Activated CD4-positive, alpha-beta T cell treated with anti-CD3 and anti-CD28 coated beads for 48 hours (primary cell): ENCODE measurements at regions not wholly inside any gene's neighbourhood (a gene's known extent, or its start where the extent isn't known, plus 50 kb on each side); places are given as distances from the start of the nearest gene placed in this dataset.
"Not testable (repeated sequence)": the region's sequence is repeated elsewhere in the genome, so short reads cannot be mapped to it uniquely, and the experiment has no call there.

Source experiments
- DNase-seq: peaks from one replicate; pipeline ENCODE4 v3.0.0-alpha.2; 2020

DNA sequence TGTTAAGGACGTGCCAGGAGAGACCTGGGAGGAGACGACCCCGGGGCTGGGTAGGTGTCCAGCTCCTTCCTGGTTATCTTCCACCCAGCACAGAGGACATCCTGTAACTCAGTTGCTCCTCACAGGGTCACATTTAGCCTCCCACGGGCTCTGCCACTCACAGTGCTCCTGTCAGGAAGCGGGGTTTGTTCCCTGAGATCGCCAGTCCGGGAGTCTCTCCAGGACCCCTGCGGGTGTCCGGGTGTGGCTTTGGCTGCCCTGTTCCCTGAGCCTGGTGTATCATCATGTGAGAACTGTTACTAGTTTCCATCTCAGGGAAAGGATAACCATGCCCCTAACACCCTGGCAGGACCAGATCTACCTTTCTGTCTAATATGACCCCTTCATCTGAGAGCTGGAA lies 158.2 kb upstream of the RUNX1 start:
- DNase-seq, result no peak

DNA sequence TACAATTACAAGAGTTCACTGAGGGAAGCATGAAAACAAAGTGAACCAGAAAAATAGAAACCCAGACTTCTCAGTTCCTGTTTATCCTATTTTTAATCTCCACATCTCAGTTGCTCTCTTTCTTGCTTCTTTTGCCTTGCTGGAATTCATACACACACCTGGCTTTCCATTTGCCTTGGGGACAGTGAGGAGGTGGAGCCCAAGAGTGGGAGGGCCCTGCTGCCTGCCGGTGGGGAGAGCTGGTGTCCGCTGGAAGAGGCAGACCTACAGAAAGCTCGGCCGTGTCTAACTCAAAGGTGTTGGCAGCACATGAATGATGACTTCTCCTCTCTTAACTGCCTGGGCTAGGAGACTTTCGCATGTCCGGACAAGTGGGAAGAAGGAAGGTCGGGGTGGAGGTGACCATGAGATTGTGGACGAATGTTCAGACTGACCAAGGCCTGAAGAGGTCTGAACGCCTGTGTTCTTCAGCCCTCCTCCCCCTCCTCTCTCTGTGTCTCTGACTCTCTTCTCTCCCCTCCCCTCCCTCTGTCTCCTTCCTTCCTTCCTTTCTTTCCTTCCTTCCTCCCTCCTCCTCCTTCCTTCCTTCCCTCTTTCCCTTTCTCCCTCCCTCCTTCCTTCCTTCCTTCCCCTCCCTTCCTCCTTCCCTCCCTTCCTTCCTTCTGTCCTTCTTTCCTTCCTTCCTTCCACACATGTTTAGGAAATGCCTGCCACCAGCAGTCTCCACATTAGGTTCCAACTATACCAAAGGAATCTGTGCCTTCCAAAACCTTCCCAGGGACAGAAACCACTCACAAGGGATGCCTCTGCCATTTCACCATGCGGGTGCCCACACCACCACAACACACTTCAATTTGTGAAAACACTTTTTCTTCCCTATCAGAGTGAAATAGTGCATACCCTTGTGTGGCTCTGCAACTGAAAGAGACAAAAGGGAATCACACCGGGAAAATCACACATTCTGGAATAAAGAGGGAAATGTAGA lies 157.3 kb upstream of the RUNX1 start:
- no peak for DNase-seq

DNA sequence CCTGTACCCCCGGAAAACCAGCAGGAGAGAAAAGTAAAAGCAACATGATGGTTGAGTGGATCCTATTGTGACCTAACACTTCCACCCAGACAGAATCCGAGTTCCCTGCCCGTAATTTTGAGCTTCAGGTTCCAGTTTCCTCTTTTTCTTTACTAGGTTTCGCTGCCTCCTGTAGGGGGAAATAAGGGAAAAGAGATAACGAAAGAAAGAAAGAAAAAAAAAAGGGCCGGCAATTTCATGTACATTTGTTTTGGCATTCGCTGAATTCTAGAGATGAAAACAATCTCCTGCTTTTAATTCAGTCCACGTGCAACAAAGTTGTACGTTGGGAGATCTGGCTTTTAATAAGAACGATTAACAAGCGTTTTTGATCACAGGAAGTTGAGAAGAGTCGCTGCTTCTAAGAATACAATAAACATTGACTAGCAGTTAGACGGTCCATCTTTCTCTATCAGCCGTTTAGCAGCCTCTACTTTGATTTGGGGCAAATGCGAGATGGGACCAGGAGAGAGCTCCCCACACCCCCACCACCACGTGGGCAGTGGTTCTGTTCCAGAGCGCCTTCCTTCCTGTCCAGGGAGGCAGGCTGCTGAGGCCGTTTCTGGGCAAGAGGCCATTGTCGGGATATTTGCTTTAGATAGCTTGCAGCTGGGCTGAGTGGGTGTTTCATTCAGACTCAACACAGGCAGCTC lies 155.9 kb upstream of the RUNX1 start:
- DNase-seq, result peak; percentile 40

DNA sequence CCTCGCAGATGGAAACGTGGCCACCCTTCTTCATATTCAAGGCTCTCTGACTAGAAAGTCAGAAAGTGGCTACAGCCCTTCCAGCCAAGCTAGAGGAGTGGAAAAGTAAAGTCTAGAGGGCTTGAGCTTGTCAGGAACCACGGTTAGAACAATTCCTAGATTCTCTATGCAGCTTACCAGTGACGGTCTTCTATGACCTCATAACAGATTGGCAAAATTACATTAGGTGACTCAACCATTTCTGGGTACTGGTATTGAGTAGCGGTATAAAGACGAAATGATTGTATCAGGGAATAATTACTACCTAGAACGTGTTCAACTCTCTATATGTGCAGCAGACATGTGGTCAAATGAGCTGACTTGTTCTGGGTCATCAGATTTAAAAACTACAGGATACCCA lies 155.0 kb upstream of the RUNX1 start:
- no peak for DNase-seq

DNA sequence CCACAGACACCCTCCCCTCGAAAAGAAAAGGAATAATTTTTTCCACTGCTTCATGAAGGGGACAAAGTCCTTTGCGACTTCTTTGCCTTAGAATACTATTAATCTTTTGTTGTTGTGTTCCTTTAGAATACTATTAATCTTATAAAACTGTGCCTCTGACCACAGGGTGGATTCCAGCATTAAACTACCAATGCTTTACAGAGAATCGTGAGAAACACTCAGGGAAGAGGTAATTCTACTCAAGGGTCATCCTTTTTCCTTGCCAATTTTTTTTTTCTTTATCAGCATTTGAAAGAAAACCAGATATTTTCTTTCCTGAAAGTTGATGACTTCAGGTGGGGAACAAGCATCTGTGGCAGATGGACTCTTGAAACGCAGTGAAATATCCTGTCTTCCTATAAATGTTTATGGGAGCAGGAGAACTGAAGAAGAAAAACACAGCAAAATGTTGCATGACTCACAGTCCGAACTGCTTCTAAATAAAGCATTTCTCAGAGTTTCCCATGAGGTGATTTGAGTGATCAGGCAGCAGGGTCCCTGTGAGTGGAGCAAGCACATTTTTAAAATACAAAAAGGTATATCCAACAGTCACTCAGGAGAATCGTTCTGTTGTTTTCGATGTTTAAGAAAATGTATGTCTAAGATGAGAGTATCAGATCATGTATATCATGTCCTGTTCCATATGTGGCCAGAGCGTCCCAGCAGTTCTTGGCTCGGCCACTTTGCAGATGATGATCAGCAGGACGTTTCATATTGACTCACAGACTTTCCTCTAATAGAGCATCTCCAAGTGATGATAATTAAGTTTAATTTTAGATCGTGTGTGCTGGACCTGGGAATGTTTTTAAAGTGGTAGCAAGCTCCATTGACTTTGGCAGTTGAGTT lies 154.2 kb upstream of the RUNX1 start:
- DNase-seq, result no peak

DNA sequence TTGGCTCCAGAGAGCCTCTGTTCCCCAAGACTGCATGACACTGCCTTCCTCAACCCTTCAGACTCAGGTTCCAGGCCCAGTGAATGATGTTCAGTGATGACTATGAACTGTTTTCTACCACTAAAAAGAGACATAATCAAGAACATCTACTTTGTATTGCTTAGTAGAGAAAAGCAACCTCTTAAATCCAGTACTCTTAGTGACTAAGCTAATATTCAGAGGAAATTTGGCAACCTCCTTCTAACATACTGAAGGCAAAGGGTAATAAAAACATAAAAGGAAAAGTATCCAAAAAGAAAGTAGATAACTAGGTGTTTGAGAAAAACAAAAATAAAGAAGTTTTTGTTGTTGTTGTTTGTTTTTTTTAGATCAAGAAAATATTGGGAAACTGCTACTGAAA lies 153.3 kb upstream of the RUNX1 start:
- no peak for DNase-seq

DNA sequence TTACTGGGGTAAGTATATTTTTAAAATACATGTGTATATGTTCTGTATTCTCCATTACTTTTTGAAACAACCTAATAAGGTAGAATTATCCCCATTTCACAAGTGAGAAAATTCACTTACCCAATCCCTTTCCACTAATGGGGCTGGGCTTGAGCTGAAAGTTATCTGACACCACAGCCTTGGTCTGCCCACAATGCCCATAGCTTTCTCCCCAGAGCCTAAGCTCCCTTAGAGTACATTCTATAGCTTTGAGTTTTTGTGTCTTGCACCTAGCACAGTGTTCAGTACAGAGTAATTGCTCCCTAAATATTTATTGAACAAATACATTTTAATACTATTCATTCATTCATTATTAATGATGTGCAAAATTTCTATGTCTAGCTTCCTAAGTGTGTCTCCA lies 152.7 kb upstream of the RUNX1 start:
- no peak for DNase-seq

DNA sequence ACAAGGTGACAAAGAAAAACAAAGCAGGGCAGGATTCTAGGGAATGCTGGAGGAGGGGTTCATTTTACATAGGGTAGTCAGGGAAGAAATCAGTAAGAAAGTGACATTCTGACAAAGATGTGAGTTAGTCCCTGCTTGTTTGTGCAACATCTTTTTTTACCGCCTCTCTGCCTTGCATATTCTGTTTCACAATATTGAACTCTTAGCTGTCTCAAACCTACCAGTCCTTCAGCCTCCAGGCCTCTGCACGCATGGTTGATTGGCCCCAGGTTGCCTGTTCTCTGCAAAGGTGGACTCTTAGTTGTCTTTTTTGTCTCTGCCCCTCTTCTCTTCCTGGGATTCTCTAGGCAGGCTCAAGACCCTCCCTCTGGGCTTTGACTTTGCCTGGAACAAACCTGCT lies 152.2 kb upstream of the RUNX1 start:
- no peak for DNase-seq

DNA sequence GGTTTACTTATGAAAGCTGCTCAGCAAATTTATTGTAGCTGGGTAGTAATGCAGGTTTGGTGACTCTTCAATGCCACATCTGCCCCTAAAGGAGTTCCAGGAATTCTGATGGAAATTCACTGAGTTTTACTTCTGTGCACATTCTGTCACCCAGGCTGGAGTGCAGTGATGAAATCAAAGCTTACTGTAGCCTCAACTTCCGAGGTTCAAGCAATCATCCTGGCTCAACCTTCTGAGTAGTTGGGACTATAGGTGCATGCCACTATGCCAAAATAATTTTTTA lies 150.6 kb upstream of the RUNX1 start:
- no peak for DNase-seq

DNA sequence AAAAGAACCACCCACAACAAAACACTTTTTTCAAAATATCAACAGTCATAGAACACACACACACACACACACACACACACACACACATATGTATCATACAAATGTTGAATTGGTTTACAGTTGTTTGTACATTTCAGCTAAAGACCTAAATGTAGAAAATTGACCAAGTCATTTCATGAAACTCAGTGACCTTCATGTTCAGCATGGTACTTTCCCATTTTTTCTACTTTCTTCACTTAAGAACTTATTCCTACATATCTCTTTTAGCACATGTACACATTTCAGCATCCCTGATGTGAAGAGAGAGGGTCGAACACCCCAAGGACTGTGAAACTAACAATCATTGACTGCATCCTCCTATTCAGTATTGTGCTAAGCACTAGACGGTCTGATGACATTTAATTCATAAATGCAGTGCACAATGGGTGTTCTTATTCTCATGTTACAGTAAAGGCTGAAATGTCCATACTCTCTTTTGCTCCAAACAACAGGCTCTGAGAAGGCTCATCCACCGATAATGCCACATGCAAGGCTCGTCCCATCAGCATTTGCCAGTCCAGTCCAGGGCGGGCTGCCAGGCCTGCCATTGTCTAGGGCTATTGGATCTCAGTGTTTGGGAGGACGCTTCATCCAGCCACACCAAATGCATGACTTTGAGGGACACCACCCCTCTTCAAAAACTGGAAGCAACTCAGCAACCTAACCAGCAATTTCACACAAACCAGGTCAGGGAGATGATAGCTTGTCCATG lies 150.1 kb upstream of the RUNX1 start:
- DNase-seq, result no peak

DNA sequence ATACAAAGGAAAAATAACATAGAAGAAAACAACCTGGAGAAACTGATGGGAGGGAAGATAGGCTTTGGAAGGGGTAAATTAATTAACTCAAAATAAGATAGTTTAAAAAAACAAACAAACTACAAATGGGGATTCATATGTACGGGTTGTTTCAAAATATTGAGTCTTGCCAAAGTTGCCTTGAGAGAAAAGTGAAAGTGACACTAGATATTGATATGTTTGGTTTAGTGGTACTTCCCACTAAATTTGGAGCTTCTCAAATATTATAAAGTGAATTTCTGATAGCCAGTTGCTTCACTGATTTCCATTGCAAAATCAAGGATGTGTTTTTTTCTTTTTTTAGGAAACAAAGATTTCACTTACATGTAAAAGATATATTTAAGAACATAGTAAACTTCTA lies 149.5 kb upstream of the RUNX1 start:
- DNase-seq, result no peak

DNA sequence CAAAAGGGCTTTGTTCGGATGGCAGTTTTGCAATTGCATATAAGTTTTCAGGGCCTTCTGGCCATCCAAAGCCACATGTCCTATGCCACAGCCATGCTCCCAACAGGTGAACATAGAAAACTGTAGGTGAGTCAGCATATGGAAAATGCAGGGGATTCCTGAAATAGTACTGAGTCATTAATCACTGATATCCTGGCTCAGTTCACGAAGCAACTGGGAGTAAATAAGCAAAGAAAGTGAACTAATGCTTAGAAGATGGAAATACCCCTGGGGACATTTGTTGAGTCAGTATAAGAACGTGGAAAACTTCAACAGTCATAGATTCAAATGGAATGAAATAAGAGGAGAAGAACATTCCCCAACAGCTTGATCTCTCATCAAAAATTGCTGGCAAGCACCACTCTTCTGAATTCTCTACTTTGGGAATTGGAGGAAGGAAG lies 148.9 kb upstream of the RUNX1 start:
- DNase-seq, result no peak

DNA sequence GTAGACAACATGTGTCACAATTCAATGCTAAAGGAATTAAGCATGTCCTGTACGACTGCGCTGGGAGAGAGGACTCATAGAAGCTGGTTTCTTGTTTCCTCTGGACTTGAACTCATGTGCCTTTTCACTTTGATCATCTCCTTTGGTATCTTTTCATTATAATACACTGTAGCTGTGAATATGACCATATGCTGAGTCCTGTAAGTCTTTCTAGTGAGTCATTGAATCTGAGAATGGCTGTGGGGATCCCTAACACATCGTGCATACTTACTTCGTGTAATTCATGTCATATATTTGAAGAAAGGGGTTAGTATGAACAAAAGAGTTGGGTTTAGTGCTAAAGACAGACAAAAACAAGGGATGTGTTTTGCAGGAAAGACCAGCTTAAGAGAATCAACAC lies 148.1 kb upstream of the RUNX1 start:
- no peak for DNase-seq

DNA sequence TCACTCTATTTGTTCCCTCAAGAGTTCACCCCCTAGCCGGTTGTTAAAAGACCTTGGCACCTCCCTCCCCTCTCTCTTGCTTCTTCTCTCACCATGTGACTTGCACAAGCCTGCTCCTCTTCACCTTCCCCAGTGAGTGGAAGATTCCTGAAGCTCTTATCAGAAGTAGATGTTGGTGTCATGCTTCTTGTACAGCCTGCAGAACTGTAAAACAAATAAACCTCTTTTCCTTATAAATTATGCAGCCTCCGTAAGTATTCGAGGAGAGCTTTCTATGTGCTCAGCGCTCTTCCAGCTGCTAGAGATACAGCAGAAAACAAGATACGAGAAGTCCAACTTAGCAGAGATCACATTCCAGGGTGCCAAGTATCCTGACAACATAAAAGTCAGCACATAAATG lies 147.0 kb upstream of the RUNX1 start:
- DNase-seq, result no peak

DNA sequence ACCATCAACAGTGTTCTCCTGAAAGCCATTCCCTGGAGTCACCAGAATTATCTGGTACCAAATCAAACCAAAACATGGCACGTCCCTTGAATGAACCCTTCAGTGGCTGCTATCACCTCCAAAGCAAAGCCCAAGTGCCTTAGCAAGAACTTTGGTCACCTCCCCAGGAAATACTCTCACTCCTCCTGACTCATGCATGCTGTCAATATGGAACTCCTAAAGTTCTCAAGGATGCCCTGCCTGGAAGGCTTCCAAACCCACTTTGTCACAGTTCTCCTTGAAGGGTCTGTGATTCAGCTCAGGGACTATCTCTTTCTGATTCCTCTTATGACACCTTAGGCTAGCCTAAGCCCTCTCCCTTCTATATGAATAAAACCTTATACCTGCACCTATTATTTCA lies 146.1 kb upstream of the RUNX1 start:
- peak; percentile 29 for DNase-seq

DNA sequence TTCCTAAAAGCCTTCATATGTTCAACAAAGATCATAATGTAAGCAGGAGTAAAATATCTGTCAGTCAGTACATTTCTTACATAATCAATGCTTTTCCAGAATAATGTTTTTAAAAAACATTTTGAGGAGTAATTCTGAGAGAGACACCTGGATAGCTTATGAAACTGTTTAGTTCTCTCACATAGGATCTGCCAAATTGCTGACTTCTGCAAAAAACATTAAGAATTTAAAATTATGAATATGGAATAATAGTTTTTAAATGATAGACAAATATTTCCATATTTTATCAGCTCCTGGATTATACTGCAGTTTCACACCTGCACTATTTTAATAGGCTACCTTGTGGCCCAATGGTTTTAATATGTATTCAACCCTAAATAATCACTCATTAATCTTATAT lies 142.7 kb upstream of the RUNX1 start:
- no peak for DNase-seq

DNA sequence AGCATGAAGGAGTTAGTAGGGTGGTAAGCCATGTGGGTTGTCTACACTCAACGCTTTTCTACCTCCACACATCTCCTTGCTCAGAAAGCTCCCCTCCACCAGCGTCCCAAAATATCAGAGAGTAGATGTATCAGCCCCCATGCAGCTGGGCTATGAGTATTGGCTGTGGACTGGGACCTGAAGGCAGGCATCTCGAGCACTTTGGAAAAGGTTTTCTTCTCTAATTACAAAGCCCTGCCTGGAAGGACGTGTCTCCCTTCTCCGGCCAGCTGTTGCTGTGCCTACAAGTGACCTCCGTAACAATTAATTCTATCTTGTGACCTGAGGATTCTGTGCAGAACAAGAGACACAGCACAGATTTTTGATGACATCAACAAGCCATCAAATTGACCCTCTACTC lies 142.0 kb upstream of the RUNX1 start:
- DNase-seq, result no peak

DNA sequence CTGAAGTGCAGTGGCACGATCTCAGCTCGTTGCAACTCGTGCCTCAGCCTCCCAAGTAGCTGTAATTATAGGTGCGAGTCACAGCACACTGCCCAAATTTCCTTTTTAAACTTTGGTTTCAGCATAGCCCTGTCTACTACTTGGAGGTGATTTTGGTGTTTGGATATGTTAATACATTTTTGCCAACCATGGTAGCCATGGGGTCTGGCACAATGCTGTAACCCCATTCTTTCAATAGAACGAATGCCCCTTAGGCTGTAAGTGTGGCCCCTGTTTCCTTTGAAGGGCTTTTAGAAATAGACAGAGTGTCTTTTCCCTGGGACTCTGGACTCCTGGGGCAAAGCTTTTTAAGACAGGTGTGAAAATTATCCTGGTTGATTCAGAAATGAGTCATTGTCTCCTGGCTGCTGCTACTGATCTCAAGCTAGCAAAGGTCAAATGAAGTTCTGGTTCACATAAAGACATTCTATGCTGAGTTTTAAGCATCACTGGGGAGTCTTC lies 141.1 kb upstream of the RUNX1 start:
- DNase-seq, result no peak

DNA sequence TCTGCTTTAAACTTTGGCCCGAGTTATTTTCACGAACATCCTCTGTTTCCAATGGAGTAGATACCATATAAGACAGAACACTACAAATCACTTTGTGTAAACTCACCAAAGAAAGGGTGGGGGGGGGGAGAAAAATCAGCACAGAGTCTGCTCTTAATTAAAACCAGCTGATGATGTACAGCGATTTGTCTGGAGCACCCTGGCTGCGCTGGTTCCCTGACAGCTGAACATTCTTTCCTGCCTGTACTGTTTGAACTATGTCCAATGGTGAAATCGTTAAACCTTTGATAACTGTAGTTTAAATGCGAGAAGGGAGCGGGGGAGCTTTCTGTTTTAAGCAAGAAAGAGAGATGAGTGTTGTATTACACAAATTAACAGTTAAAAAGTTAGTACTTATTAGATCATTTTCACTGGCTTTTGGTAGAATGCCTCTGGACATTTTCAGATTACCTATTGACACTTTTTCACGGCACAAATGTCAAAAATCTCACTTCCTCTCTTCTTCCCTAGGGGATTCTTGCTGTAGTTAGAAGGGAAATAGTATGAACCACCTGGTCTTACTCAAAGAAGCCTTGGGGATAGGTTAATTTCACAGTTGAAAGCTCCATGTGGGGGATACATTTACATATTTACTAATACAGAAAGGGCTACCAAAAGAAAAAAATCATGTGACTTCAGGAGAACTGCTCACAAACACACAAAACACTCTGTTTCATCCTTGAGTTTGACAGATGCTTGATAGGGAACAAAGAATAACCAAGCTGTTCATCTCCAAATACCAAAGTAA lies 140.2 kb upstream of the RUNX1 start:
- no peak for DNase-seq

DNA sequence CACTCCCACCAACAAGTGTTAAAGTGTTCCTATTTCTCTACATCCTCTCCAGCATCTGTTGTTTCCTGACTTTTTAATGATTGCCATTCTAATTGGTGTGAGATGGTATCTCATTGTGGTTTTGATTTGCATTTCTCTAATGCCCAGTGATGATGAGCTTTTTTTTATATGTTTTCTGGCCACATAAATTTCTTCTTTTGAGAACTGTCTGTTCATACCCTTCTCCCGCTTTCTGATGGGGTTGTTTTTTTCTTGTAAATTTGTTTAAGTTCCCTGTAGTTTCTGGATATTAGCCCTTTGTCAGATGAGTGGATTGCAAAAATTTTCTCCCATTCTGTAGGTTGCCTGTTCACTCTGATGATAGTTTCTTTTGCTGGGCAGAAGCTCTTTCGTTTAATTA lies 134.3 kb upstream of the RUNX1 start:
- not testable (repeated sequence) for DNase-seq

DNA sequence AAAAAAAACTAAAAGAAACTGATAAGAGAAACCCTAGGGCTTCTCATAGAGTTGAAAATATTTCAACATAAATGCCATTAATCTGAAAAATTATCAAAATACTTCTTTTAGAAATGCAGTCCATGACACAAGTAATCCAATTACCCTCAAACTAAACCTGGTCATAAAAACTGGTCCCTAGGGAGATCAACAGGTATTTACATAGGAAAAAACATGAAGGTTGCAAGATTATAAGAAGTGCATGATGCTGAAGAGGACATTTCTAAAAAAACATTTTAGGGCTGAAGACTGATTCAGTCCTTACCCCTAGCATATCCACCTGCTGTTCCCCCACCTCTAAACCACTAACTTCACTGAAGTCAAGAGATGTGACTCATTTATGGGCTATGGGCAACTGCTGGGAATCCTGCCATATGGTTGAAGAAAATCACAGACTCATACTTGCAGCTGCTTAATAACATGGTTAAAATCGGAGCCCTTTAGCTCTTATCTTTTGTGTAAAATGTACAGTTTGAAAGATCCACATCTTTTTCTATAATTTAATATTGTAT lies 131.0 kb upstream of the RUNX1 start:
- peak; percentile 14 for DNase-seq
